ENCODE measurements at regions not wholly inside any gene's neighbourhood (a gene's known extent, or its start where the extent isn't known, plus 50 kb on each side); places are given as distances from the start of the nearest gene placed in this dataset.

DNA sequence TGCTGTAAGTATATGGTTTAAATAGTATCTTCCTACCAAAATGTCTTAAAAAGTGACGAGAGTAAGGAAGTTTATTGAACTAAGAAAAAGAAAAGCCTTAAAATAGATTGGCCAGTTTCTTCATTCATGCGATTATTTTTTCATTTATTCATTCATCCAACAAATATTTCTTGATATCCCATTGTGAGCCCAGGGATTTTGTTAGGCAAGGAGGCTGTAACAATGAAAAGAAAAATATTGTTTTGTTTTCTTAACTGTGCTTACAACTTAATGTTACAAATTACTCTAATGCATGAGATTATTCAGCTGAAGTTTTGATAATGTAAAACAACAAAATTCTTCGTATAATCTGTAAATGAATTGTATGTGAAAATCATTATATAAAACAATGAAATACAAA lies 882.0 kb downstream of the LTN1 start:
- no peak overlapping the region for H3K4me3 ChIP-seq (ENCODE audit: low read length)
- peaks cover 9% of the 10 kb centered on the region for H3K4me1 ChIP-seq (ENCODE audit: control insufficient read depth, insufficient read depth, low read length)
- no peak overlapping the region for H3K4me2 ChIP-seq (ENCODE audit: low read length)
- no peaks in the 10 kb centered on the region for H3K36me3 ChIP-seq (ENCODE audit: insufficient read depth, low read length)
- H3K9ac ChIP-seq (ENCODE audit: low read depth, low read length): no peak overlapping the region
- H3K9me3 ChIP-seq (replicated peaks; ENCODE audit: low read length): no peaks in the 10 kb centered on the region
- no peaks in the 10 kb centered on the region for H3K27me3 ChIP-seq (ENCODE audit: control insufficient read depth, insufficient read depth, low read length)

DNA sequence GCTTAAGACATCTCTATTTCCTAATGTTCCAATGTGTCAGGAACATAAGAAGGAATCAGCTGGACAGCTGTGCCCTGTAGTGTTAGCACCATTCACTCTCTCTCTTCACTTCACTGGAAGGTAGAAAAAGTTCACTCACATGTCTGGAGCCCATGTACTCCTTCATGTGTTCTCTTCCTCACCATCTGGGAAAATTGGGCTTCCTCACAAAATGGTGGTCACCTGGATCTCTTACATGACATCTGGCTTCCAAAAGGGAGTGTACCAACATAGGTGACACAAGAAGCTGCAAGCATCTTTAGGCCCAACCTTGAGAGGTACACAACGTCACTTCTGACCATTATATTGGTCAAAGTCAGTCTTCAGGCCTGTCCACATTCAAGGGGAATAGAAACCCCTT lies 882.6 kb downstream of the LTN1 start:
- H3K36me3 ChIP-seq (ENCODE audit: insufficient read depth, low read length): no peaks in the 10 kb centered on the region
- H3K4me3 ChIP-seq (ENCODE audit: low read length): no peak overlapping the region
- H3K9me3 ChIP-seq (replicated peaks; ENCODE audit: low read length): no peaks in the 10 kb centered on the region
- H3K9ac ChIP-seq (ENCODE audit: low read depth, low read length): no peak overlapping the region
- peaks cover 9% of the 10 kb centered on the region for H3K4me1 ChIP-seq (ENCODE audit: control insufficient read depth, insufficient read depth, low read length)
- H3K4me2 ChIP-seq (ENCODE audit: low read length): no peak overlapping the region
- H3K27me3 ChIP-seq (ENCODE audit: control insufficient read depth, insufficient read depth, low read length): no peaks in the 10 kb centered on the region

DNA sequence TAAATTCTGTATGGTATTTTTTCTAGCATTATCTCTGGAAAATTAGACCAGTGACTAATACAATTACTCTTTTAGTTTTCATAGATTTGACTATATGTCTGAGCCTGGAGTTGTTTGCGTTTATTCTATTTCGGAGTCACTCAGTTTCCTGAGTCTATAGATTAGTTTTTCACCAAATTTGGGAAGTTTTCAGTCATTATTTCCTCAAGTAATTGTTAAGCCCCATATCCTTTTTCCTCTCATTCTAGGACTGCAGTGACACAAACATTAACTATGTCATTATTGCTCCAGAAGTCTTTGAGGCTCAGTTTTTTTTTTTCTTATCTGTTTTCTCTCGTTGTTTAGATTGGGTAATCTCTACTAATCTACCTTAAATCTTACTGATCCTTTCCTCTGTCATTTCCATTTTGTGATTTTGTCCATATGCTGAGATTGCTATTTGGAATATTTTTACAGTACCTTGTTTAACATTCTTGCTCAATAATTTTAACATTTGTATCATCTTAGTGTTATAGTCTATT lies 886.2 kb downstream of the LTN1 start:
- no peaks in the 10 kb centered on the region for H3K36me3 ChIP-seq (ENCODE audit: insufficient read depth, low read length)
- no peaks in the 10 kb centered on the region for H3K27me3 ChIP-seq (ENCODE audit: control insufficient read depth, insufficient read depth, low read length)
- no peaks in the 10 kb centered on the region for H3K9me3 ChIP-seq (replicated peaks; ENCODE audit: low read length)
- H3K9ac ChIP-seq (ENCODE audit: low read depth, low read length): no peak overlapping the region
- H3K4me1 ChIP-seq (ENCODE audit: control insufficient read depth, insufficient read depth, low read length): peaks cover 4% of the 10 kb centered on the region
- H3K4me3 ChIP-seq (ENCODE audit: low read length): no peak overlapping the region
- no peak overlapping the region for H3K4me2 ChIP-seq (ENCODE audit: low read length)

DNA sequence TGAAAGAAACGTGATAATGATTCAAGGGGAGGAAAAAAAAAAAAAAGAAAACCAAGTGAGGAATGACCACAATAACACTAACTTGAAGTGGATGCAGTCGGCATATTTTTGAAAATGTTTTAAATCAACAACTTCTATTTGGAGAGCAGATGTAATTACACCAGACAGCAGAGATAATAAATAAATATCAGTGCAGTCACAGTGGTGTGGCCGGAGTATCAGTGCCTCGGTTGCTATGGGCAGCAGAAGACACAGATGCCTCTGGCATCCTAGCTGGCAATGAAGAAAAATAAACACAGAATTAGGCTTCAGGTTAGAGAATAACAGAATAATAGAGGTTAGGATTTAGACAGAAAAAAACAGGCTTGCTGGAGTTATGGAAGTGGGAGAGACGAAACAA lies 888.3 kb downstream of the LTN1 start:
- Histone ChIP-seq H3K9me3 (replicated peaks; ENCODE audit: low read length) (no peaks in the 10 kb centered on the region), H3K4me3 (ENCODE audit: low read length) (no peak overlapping the region), H3K4me2 (ENCODE audit: low read length) (no peak overlapping the region), H3K36me3 (ENCODE audit: insufficient read depth, low read length) (no peaks in the 10 kb centered on the region), H3K27me3 (ENCODE audit: control insufficient read depth, insufficient read depth, low read length) (no peaks in the 10 kb centered on the region), H3K9ac (ENCODE audit: low read depth, low read length) (no peak overlapping the region), H3K4me1 (ENCODE audit: control insufficient read depth, insufficient read depth, low read length) (no peaks in the 10 kb centered on the region)

DNA sequence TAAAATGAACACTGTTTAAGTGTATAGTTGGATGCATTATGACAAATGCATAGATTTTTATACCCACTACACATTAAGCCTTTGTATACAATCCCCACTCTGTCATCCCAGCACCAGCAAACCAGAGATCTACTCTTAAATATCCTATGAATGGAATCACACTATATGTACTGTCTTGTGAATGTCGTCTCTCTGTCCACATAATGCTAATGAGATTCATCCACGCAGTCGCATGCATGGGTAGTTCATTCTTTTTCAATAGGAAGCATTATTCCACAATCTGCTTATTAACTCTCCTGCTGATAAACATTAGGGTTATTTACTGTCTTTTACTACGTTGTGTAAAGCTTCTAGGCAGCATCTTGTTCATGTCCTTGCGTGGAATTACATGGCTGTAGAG lies 892.3 kb downstream of the LTN1 start:
- no peak overlapping the region for H3K4me3 ChIP-seq (ENCODE audit: low read length)
- no peaks in the 10 kb centered on the region for H3K27me3 ChIP-seq (ENCODE audit: control insufficient read depth, insufficient read depth, low read length)
- H3K4me2 ChIP-seq (ENCODE audit: low read length): no peak overlapping the region
- no peaks in the 10 kb centered on the region for H3K4me1 ChIP-seq (ENCODE audit: control insufficient read depth, insufficient read depth, low read length)
- H3K9me3 ChIP-seq (replicated peaks; ENCODE audit: low read length): no peaks in the 10 kb centered on the region
- H3K36me3 ChIP-seq (ENCODE audit: insufficient read depth, low read length): no peaks in the 10 kb centered on the region
- no peak overlapping the region for H3K9ac ChIP-seq (ENCODE audit: low read depth, low read length)

DNA sequence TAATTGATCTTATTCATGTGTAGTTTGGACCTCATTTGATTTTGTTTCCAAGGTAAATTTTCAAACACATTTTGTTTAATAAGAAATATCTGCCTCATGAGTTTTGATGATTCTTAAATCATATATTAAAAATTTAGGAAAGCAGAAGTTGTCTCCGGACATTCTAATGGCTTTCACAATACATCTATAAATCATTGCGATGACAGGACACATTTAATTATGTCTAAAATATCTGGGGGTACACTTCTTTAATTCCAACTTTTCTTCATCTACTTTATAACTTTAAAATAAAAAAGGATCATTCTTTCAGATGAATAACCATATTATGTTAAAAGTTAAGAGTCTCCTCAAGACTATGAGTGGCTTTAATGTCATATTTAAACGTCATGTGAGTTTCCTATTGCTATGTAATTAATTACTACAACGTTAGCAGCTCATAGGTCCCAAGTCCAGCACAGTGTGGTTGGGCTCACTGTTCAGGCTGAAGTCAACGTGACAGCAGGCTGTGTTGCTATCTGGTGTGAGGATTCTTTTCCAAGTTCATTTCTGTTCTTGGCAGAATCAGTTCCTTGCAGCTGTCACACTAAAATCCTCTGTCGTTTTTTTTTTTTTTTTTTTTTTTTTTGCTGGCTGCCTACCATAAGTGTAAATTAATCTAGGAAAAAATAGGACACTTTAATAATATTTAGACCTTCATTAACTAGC lies 893.5 kb downstream of the LTN1 start:
- H3K4me1 ChIP-seq (ENCODE audit: control insufficient read depth, insufficient read depth, low read length): no peaks in the 10 kb centered on the region
- no peak overlapping the region for H3K9ac ChIP-seq (ENCODE audit: low read depth, low read length)
- no peaks in the 10 kb centered on the region for H3K36me3 ChIP-seq (ENCODE audit: insufficient read depth, low read length)
- no peaks in the 10 kb centered on the region for H3K9me3 ChIP-seq (replicated peaks; ENCODE audit: low read length)
- no peaks in the 10 kb centered on the region for H3K27me3 ChIP-seq (ENCODE audit: control insufficient read depth, insufficient read depth, low read length)
- no peak overlapping the region for H3K4me2 ChIP-seq (ENCODE audit: low read length)
- no peak overlapping the region for H3K4me3 ChIP-seq (ENCODE audit: low read length)

DNA sequence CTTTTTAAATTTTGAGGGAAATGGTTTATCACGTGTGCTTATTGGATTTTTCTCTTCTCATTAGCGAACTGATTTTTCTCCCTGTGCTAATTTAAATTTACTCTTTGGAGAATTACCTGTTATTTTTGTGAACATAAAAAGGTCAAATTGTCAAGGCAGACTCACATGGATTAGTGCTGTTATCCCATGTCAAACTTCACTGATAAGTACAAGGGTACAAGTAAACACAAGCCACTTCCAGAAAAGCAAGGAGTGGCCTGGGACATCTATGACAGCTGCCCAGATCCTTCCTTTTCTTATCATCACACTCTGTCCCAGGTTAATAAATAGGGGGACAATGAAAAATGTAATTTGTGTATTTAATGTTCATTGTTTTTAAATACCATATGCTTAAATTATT lies 901.2 kb downstream of the LTN1 start:
- Histone ChIP-seq H3K4me2 (ENCODE audit: low read length) (no peak overlapping the region), H3K4me3 (ENCODE audit: low read length) (no peak overlapping the region), H3K9ac (ENCODE audit: low read depth, low read length) (no peak overlapping the region), H3K9me3 (replicated peaks; ENCODE audit: low read length) (no peaks in the 10 kb centered on the region), H3K27me3 (ENCODE audit: control insufficient read depth, insufficient read depth, low read length) (no peaks in the 10 kb centered on the region), H3K36me3 (ENCODE audit: insufficient read depth, low read length) (no peaks in the 10 kb centered on the region), H3K4me1 (ENCODE audit: control insufficient read depth, insufficient read depth, low read length) (no peaks in the 10 kb centered on the region)

DNA sequence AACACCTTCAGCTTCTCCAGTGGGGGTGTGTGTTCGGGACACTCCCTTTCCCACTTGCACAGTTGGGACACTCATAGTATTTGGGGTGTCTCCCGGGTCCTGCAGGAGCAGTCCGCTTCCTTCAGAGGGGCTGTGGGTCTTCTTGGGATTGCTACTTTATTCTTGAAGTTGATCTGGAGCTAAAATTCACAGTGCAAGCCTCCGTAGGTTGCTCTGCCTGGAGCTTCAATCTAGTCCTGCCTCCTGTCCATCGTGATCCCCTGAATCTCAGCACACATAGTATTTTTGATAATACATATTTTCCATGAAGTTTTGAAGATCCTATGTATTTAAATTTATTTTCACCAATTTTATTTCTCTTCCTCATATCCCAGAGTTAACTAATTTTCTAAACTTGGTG lies 902.1 kb downstream of the LTN1 start:
- Histone ChIP-seq H3K9me3 (replicated peaks; ENCODE audit: low read length) (no peaks in the 10 kb centered on the region), H3K27me3 (ENCODE audit: control insufficient read depth, insufficient read depth, low read length) (no peaks in the 10 kb centered on the region), H3K4me2 (ENCODE audit: low read length) (no peak overlapping the region), H3K4me1 (ENCODE audit: control insufficient read depth, insufficient read depth, low read length) (no peaks in the 10 kb centered on the region), H3K4me3 (ENCODE audit: low read length) (no peak overlapping the region), H3K9ac (ENCODE audit: low read depth, low read length) (no peak overlapping the region), H3K36me3 (ENCODE audit: insufficient read depth, low read length) (no peaks in the 10 kb centered on the region)

DNA sequence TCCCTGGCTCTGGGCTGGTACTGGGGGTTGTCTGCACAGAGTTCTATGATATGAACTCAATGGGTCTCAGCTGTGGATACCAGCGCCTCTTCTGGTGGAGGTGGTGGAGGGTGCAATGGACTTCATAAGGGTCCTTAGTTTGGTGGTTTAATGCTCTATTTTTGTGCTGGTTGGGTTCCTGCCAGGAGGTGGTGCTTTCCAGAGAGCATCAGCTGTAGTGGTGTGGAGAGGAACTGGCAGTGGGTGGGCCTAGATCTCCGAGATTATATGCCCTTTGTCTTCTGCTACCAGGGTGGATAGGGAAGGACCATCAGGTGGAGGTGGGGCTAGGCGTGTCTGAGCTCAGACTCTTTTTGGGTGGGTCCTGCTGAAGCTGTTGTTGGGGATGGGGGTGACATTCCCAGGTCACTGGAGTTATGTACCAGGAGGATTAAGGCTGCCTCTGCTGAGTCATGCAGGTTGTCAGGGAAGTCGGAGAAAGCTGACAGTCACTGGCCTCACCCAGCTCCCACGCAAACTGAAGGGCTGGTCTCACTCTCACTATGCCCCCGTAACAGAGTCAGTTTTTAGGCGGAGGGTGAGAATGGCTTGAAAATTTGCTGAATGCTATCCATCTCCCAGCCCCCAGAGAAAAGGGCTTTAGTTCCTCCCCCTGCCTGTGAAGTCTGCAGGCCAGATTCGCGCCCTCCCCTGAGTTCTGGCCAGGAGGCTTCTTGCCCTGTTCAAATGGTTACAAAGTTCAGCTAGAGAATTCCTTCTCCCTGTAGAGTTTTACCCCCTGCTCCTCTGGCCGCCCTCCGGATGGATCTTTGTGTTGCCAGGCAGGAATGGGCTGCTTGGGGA lies 902.9 kb downstream of the LTN1 start:
- H3K4me2 ChIP-seq (ENCODE audit: low read length): no peak overlapping the region
- no peaks in the 10 kb centered on the region for H3K27me3 ChIP-seq (ENCODE audit: control insufficient read depth, insufficient read depth, low read length)
- no peak overlapping the region for H3K4me3 ChIP-seq (ENCODE audit: low read length)
- no peaks in the 10 kb centered on the region for H3K4me1 ChIP-seq (ENCODE audit: control insufficient read depth, insufficient read depth, low read length)
- no peaks in the 10 kb centered on the region for H3K36me3 ChIP-seq (ENCODE audit: insufficient read depth, low read length)
- no peaks in the 10 kb centered on the region for H3K9me3 ChIP-seq (replicated peaks; ENCODE audit: low read length)
- H3K9ac ChIP-seq (ENCODE audit: low read depth, low read length): no peak overlapping the region

DNA sequence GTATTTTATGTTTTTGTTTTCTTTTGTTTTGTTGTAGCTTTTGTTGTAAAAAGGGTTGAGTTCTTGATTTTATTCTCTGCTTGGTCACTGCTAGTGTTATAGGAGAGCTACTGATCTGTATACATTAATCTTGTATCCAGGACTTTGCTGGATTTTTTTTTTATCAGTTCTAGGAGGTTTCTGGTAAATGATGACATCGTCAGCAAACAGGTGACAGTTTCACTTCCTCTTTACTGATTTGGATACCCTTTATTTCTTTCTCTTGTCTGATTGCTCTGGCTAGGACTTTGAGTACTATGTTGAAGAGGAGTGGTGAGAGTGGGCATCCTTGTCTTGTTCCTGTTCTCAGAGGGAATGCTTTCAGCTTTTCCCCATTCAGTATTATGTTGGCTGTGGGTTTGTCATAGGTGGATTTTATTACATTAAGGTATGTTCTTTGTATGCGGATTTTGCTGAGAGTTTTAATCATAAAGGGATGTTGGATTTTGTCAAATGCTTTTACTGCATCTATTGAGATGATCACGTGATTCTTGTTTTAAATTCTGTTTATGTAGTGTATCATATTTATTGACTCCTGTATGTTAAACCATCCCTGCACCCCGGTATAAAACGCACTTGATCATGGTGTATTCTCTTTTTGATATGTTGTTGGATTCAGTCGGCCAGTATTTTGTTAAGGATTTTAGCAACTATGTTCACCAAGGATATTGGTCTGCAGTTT lies 905.7 kb downstream of the LTN1 start:
- H3K36me3 ChIP-seq (ENCODE audit: insufficient read depth, low read length): no peaks in the 10 kb centered on the region
- H3K27me3 ChIP-seq (ENCODE audit: control insufficient read depth, insufficient read depth, low read length): no peaks in the 10 kb centered on the region
- H3K9me3 ChIP-seq (replicated peaks; ENCODE audit: low read length): no peaks in the 10 kb centered on the region
- no peak overlapping the region for H3K4me2 ChIP-seq (ENCODE audit: low read length)
- H3K4me3 ChIP-seq (ENCODE audit: low read length): no peak overlapping the region
- H3K4me1 ChIP-seq (ENCODE audit: control insufficient read depth, insufficient read depth, low read length): no peaks in the 10 kb centered on the region
- H3K9ac ChIP-seq (ENCODE audit: low read depth, low read length): no peak overlapping the region

DNA sequence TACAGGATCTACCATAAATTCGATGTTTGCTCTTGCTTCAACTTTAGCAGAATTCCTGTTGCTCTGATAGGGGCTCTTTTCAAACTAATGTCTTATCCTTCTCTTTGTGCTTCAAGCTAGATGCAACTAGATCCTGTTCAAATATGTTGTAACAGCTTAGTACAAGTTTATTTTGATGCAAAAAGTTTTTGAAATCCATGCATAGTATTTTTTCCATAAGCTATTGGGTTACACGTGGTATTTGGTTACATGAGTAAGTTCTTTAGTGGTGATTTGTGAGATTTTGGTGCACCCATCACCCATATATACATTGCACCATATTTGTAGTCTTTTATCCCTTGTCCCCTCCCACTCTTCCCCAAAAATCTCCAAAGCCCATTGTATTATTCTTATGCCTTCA lies 907.7 kb downstream of the LTN1 start:
- no peak overlapping the region for H3K4me3 ChIP-seq (ENCODE audit: low read length)
- no peak overlapping the region for H3K9ac ChIP-seq (ENCODE audit: low read depth, low read length)
- H3K36me3 ChIP-seq (ENCODE audit: insufficient read depth, low read length): no peaks in the 10 kb centered on the region
- H3K4me2 ChIP-seq (ENCODE audit: low read length): no peak overlapping the region
- no peaks in the 10 kb centered on the region for H3K9me3 ChIP-seq (replicated peaks; ENCODE audit: low read length)
- no peaks in the 10 kb centered on the region for H3K27me3 ChIP-seq (ENCODE audit: control insufficient read depth, insufficient read depth, low read length)
- no peaks in the 10 kb centered on the region for H3K4me1 ChIP-seq (ENCODE audit: control insufficient read depth, insufficient read depth, low read length)

Data from skeletal muscle satellite cell (primary cell).